ENCODE measurements at regions not wholly inside any gene's neighbourhood (a gene's known extent, or its start where the extent isn't known, plus 50 kb on each side); places are given as distances from the start of the nearest gene placed in this dataset.
A peak's percentile ranks its signal among the peaks of the same experiment; 100 is the strongest.

DNA sequence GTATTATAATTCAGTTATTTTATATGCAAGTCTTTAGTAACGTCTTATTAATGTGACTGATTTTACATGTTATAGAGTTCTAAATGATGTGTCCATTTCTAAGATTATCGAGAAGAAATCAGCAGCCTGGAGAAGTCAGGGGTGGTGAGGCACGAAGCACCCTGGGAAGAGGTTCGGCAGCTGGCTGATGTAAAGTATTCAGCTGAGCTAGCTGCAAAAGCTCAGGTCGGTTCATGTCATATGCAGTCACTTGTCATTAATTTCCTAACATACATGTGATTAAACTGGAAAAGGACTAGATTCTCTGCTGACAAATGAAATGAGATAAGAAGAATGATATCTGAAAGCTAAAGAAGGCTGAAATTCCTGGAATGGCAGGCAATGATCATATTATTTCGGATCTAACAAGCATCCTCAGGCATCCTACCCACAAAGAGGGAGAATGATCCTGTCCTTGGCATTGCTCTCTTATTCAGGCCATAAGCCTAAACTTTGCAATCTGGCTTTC is 383.0 kb upstream of the SLITRK1 start:
- DNase-seq = no peak

DNA sequence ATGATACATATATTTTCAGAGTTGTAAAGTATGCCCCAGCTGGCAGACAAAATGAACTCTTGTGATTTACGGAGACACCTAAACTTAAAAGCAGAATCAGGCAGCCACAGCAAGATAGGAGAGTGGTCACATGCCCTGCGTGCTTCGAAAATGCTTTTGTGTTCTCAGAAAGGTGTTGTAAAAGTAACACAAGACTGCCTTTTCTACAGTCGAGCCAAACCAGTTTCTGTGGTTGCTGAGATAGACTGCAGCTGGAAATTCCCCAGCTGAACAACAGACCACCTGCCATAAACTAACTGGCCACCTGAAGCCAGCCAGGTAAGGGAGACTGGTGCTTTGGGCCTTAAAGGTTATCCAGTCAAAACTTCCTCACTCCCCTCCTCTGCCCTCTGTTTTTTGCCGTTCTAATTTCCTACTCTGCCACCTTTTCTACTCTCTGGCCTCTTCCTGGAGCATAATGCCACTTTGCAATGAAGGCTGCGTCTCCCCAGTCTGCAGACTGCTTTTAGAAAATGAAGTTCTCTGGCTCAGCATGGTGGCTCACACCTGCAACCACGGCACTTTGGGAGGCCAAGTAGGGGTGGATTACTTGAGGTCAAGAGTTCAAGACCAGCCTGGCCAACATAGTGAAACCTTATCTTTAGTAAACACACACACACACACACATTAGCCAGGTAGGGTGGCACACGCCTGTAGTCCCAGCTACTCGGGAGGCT is 381.2 kb upstream of the SLITRK1 start:
- DNase-seq = no peak

DNA sequence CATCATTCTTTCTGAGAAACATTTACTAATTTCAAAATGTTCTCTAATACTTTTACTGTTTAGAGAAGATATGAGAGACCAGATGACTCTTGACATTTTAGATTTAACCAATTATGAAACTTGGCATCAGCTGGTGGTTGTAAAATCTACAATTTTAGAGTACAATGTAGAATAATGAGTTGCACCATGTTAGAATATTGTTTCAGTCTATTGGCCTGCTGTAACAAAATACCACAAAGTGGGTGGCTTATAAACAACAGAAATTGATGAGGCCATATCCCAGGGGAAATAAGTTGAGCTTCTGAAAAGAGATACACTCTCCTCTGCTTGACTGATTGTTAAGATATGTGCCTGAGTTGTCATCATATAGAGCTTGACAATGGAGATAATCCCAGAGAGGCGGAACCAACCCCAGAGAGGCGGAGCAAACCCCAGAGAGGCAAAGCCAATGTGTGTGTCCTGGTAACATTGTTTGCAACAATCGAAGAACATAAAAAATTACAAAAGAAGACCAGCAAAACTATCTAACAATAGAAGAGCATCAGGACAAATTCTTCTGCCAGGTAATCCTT is 373.0 kb upstream of the SLITRK1 start:
- no peak for DNase-seq

DNA sequence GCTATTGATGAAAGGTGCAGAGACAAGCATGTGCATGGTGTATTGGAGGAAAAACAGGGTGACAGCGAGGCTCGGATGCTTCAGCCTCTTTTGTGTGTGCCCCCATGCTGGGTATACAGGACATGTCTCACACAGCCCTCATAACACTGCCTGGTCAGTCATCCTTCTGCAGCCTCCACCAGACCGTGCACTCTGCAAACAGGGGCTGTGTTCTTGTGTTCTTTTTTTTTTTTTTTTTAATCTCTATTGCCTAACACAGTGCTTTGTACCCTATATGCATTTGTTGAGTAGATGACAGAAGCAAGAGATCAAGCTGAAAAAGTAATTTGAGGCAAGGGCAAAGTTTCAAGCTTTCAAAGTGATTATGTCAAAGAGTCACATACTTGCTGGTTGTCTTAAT is 367.2 kb upstream of the SLITRK1 start:
- no peak for DNase-seq

- DNase-seq = no peak
Observed at GRCh38 chr13:84243340-84243739, 361.1 kb upstream of the SLITRK1 start.

GRCh38 chr13:84239032-84239431 is 356.8 kb upstream of the SLITRK1 start:
- no peak for DNase-seq

GRCh38 chr13:84238381-84238780 is 356.1 kb upstream of the SLITRK1 start:
- no peak for DNase-seq

DNA sequence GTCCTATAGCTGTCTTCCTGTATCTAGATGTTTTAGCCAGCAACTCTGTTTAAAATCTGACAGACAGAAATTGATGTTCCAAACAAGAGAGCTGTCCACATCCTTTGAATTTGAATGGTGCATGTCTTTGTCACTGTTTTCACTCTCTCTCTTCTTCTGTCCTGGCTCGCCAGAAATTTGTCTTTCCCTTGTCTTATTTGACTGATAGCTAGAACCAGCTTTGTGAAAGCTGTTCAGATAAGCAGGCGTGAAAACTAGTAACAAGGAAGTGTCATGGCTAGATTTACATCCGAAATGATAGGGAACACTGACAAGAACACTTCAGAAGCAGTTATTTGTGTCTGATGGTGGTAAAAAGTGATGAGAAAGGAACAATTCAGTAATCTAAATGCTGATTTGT is 354.9 kb upstream of the SLITRK1 start:
- no peak for DNase-seq

DNA sequence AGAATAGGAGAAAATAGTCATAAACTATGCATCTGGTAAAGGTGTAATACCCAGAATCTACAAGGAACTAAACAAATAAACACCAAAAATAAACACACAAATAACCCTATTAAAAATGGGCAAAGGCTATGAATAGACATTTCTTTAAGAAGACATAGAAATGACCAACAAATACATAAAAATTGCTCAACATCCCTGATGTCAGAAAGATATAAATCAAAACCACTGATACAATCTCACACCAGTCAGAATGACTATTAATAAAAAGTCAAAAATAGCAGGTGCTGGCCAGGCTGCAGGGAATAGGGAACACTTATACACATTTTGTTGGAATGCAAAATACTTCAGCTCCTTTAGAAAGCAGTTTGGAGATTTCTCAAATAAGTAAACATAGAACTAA is 352.1 kb upstream of the SLITRK1 start:
- no peak for DNase-seq

DNA sequence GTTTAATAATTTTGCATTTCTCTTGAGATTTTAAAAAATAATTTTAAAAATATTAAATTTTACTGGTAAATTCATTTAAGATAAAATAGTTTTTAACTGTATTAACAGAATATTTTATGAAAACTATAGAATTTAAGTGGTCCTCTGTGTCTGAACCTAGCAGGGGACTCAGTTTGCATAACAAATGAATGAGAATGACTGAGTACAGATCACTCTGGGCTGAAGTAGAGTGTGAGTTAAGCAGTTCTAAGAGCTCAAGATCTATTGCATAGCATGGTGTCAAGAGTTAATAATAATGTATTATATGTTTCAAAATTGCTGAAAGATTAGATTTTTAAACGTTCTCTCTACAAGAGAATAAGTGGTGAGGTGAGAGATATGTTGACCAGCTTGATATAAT is 348.3 kb upstream of the SLITRK1 start:
- no peak for DNase-seq

- no peak for DNase-seq
Observed at GRCh38 chr13:84211048-84211447, 328.8 kb upstream of the SLITRK1 start.

GRCh38 chr13:84208246-84208910 is 326.1 kb upstream of the SLITRK1 start:
- no peak for DNase-seq

GRCh38 chr13:84207509-84207908 is 325.2 kb upstream of the SLITRK1 start:
- no peak for DNase-seq

DNA sequence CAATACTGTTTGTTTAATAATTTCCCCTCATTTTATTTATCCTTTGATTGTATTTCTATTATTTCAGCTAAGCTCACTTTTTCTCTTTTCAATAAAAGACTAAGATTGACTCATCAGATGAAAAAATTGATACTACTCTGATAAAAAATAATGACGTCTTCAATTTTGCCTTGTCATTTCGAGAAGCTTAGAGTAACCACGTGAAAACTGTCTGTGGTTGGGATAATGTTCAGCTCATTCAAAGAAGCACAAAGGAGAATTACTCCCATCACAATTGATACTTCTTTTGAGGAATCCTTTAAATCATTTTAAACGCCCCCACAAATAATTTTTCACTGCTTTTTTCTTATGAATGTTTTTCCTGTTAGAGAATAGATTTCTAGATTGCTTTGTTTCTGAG is 318.7 kb upstream of the SLITRK1 start:
- DNase-seq = no peak

DNA sequence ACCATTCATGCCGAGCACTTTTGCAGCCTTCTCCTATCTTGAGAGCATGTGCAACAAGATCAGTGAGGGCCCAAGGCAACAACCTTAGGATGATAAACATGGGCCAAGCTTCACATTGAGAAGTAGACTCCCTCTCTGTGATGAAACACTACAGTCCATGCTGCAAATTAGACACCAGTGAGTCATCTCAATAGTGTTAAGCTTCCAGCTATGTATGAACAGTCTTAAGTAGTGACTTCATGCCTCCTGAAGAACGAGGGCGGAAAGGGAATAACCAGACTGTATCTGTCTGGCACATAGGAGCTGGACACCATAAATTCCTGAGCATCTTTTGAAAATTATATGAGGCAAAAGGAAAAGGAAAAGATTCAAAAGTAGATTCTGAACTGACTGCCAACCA is 309.9 kb upstream of the SLITRK1 start:
- DNase-seq = peak; percentile 98

DNA sequence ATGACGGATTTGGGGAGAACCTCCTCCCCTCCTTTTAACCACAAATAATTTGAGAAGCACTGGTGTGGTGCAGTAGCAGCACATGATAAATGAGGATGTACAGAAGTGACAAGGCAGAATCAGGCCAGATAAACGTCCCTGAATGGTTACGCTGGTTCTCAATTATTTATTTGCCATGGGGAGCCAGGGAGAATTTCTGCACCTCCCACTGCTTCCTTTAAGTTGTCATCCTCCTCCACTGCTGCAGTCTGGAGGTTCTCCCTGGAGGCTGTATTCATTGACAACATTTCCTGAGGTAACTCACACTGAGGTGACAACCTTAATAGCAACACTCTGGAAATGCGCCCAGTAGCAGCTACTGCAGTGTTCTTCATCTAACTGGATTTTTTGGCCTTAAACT is 308.9 kb upstream of the SLITRK1 start:
- no peak for DNase-seq

DNA sequence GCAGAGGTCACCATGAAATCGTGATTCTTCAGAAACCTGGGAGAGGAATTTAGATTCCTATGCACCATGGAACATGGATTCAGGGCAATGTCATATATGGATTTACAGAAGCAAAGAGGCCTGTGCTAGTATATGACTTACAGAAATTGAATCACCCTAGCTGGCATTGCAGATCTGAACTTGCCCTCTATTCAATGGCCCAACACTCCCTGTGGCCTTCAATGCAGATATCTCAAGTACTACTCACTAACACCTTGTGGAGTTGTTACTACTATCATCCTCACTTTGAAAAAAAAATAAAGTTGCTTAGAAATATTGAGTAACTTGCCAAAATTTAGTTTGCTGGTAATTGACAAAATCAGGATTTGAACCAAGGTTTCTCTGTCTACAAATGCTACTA is 305.4 kb upstream of the SLITRK1 start:
- DNase-seq = no peak

GRCh38 chr13:84139561-84140158 is 257.4 kb upstream of the SLITRK1 start:
- DNase-seq = no peak

- peak; percentile 21 for DNase-seq
Observed at GRCh38 chr13:84137292-84137691, 255.0 kb upstream of the SLITRK1 start.

- no peak for DNase-seq
Observed at GRCh38 chr13:84136582-84136981, 254.3 kb upstream of the SLITRK1 start.

DNA sequence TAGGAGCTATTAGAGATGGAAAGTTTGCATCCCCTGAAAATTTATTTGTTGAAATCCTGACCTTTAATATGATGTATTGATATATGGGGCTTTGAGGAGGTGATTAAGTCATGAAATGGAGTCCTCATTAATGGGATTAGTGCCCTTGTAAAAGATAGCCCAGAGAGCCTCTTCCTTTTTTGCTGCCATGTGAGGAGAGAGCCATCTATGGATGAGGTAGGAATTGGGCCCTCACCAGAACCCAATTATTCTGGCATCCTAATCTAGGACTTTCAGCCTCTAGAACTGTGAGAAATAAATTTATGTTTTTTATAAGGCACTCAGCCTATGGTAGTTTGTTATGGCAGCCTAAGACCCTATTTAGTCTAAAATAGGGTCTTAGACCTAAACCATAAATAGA is 250.2 kb upstream of the SLITRK1 start:
- DNase-seq = no peak

DNA sequence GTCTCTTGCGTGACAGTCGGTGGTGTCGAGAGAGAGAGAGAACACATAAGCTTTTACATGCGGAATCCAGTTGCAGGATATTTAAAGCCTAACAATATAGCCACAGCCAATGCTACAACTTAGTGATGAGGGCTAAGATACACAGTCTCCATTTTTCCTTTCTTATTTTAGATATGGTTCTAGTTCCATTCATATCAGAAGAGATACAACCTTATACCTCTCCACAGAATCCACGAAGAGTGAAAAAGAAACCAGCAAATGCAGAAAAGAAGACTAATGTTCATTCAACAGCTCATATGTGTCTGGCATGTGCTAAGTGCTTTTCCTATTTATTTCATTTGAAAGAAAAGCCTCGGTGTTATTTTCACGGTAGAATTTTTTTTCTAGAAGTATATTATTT is 249.0 kb upstream of the SLITRK1 start:
- no peak for DNase-seq

DNA sequence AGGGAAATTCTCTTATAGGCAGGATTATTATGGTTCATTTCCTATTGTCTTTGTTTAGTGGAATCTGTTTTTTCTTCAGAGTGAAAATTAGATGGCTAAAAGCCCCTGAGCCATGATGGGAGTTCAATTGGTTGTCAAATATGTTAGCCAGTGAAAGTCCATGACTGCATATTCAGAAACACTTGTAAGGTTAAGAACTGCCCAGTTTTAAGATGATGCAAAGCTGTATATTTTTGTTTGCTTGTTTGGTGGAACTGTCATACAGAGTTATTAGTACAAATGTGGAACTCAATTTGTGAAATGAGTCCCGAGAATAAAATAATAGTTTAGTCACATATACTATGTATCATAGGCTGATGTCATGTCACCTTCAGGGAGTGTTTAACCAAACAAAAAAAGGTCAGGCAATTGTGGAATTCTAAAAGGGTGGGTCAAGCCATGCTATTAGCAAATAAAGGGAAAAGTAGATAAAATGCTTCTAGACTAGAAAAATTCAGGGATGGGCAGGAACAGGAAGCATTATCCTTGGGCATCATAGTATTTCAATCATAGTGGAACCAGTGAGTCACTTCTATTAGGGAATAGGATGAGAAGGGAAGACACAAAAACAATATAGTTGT is 248.3 kb upstream of the SLITRK1 start:
- DNase-seq = peak; percentile 8

Data from fibroblast of skin of back (primary cell).